ENCODE measurements at regions not wholly inside any gene's neighbourhood (a gene's known extent, or its start where the extent isn't known, plus 50 kb on each side); places are given as distances from the start of the nearest gene placed in this dataset.
"Not testable (repeated sequence)": the region's sequence is repeated elsewhere in the genome, so short reads cannot be mapped to it uniquely, and the experiment has no call there.

- H3K27me3 ChIP-seq (ENCODE audit: control insufficient read depth, insufficient read depth, low read length); BruUV-seq (replicated peaks); H4K5ac ChIP-seq (ENCODE audit: low read depth, low read length); ATAC-seq (ENCODE audit: low read depth); H3K56ac ChIP-seq (ENCODE audit: extremely low read depth, insufficient read depth, low read length); H2BK5ac ChIP-seq (ENCODE audit: low read depth, low read length, poor library complexity, severe bottlenecking); H4K8ac ChIP-seq (ENCODE audit: low read depth in 2 of 2, low read length in 2 of 2); H2AK9ac ChIP-seq (replicated peaks; ENCODE audit: low read depth, low read length, poor library complexity); H3K9me1 ChIP-seq (ENCODE audit: insufficient read depth, low read length); in situ Hi-C loops (cut with MboI; ENCODE audit: low sequenced_read_pairs); CTCF ChIA-PET; H3K4me1 ChIP-seq (ENCODE audit: control insufficient read depth, insufficient read depth, low read length); DNase-seq; H3K9ac ChIP-seq (ENCODE audit: low read depth, low read length); H2AFZ ChIP-seq (replicated peaks; ENCODE audit: low read length, poor library complexity); H2BK15ac ChIP-seq (ENCODE audit: low read depth, low read length); dilution Hi-C loops (cut with HindIII; ENCODE audit: low sequenced_read_pairs, unreplicated experiment); H3K27ac ChIP-seq (ENCODE audit: insufficient read depth, low read length); POLR2A ChIA-PET (ENCODE audit: unreplicated experiment); H3K79me1 ChIP-seq (ENCODE audit: low read depth in 1 of 2, low read length in 2 of 2); H3K14ac ChIP-seq (replicated peaks; ENCODE audit: low read depth, low read length); H3K23ac ChIP-seq (ENCODE audit: low read depth, low read length); H2BK20ac ChIP-seq (ENCODE audit: low read depth, low read length); H3K4me3 ChIP-seq (ENCODE audit: insufficient read depth, low read depth, low read length); H4K91ac ChIP-seq (ENCODE audit: insufficient read depth, low read depth, low read length); H2BK120ac ChIP-seq (ENCODE audit: low read depth, low read length); H3K18ac ChIP-seq (ENCODE audit: low read depth, low read length); intact Hi-C loops (cut with micrococcal nuclease); H3K4ac ChIP-seq (ENCODE audit: low read depth, low read length); H2AK5ac ChIP-seq (ENCODE audit: low read depth, low read length); H3K9me3 ChIP-seq (ENCODE audit: control insufficient read depth, insufficient read depth, low read length); H3K36me3 ChIP-seq (ENCODE audit: control insufficient read depth, insufficient read depth, low read length): not testable (repeated sequence)
- WGBS, 2 experiments (ENCODE audit: extremely low coverage in 2 of 2, insufficient read length in 1 of 2) = no CpG with 5 or more reads among the region's 9 CpGs
- Histone ChIP-seq H3K4me2 (ENCODE audit: low read depth, low read length) (0 out of 2 replicates have a peak overlapping the region, but pooled peaks have one; percentile 10), H4K20me1 (ENCODE audit: insufficient read depth, low read length) (peaks cover 41% of the 10 kb centered on the region)
Measured at GRCh38 chr2:111455016-111456015, 334.6 kb downstream of the BCL2L11 start.

GRCh38 chr2:111457191-111457590, 336.5 kb downstream of the BCL2L11 start:
- intact Hi-C loops (cut with micrococcal nuclease); ATAC-seq (ENCODE audit: low read depth): not testable (repeated sequence)

More at GRCh38 chr2:111457191-111457590, 336.5 kb downstream of the BCL2L11 start:
- WGBS, 2 experiments (ENCODE audit: extremely low coverage in 2 of 2, insufficient read length in 1 of 2) = no CpG with 5 or more reads among the region's 5 CpGs
- H3K56ac ChIP-seq (ENCODE audit: extremely low read depth, insufficient read depth, low read length); H2BK120ac ChIP-seq (ENCODE audit: low read depth, low read length); H3K4me2 ChIP-seq (ENCODE audit: low read depth, low read length); H3K27me3 ChIP-seq (ENCODE audit: control insufficient read depth, insufficient read depth, low read length); H3K9me3 ChIP-seq (ENCODE audit: control insufficient read depth, insufficient read depth, low read length); H2BK20ac ChIP-seq (ENCODE audit: low read depth, low read length); POLR2A ChIA-PET (ENCODE audit: unreplicated experiment); H2AFZ ChIP-seq (replicated peaks; ENCODE audit: low read length, poor library complexity); BruUV-seq (replicated peaks); in situ Hi-C loops (cut with MboI; ENCODE audit: low sequenced_read_pairs); H3K18ac ChIP-seq (ENCODE audit: low read depth, low read length); H3K9me1 ChIP-seq (ENCODE audit: insufficient read depth, low read length); H2AK5ac ChIP-seq (ENCODE audit: low read depth, low read length); H2BK15ac ChIP-seq (ENCODE audit: low read depth, low read length); H4K5ac ChIP-seq (ENCODE audit: low read depth, low read length); H4K8ac ChIP-seq (ENCODE audit: low read depth in 2 of 2, low read length in 2 of 2); H2AK9ac ChIP-seq (replicated peaks; ENCODE audit: low read depth, low read length, poor library complexity); H3K4me3 ChIP-seq (ENCODE audit: insufficient read depth, low read depth, low read length); H3K4ac ChIP-seq (ENCODE audit: low read depth, low read length); H2BK5ac ChIP-seq (ENCODE audit: low read depth, low read length, poor library complexity, severe bottlenecking); H3K23ac ChIP-seq (ENCODE audit: low read depth, low read length); H3K79me1 ChIP-seq (ENCODE audit: low read depth in 1 of 2, low read length in 2 of 2); dilution Hi-C loops (cut with HindIII; ENCODE audit: low sequenced_read_pairs, unreplicated experiment); CTCF ChIA-PET; H3K9ac ChIP-seq (ENCODE audit: low read depth, low read length); H3K14ac ChIP-seq (replicated peaks; ENCODE audit: low read depth, low read length); H3K4me1 ChIP-seq (ENCODE audit: control insufficient read depth, insufficient read depth, low read length); DNase-seq; H4K91ac ChIP-seq (ENCODE audit: insufficient read depth, low read depth, low read length); H3K36me3 ChIP-seq (ENCODE audit: control insufficient read depth, insufficient read depth, low read length); H3K27ac ChIP-seq (ENCODE audit: insufficient read depth, low read length): not testable (repeated sequence)
- peaks cover 51% of the 10 kb centered on the region for H4K20me1 ChIP-seq (ENCODE audit: insufficient read depth, low read length)
